Spleen (tissue), 11 donors: ENCODE measurements at regions not wholly inside any gene's neighbourhood (a gene's known extent, or its start where the extent isn't known, plus 50 kb on each side); places are given as distances from the start of the nearest gene placed in this dataset.

Experiments
- DNase-seq: peaks from one replicate; pipeline ENCODE4 v3.0.0-alpha.2; 2020
- H3K27ac ChIP-seq, 8 donors: fragments of 200-600 bp; sonication (generic) in 7 of 8; 1 replicate in 4 of 8; 2 replicates in 4 of 8; pipeline versions ENCODE4 v1.5.0 to v1.8.0; 2016 to 2021; ENCODE audit warnings: inconsistent platforms in 4 of 8, mild to moderate bottlenecking in 4 of 8, moderate library complexity in 1 of 8
- H3K27me3 ChIP-seq, 7 donors: fragments of 200-600 bp; sonication (generic) in 6 of 7; replicated peaks in 1 of 7; 1 replicate in 4 of 7; 2 replicates in 3 of 7; pipeline versions ENCODE4 v1.5.0 to v1.8.0; 2016 to 2021; ENCODE audit warnings: inconsistent platforms in 3 of 7, mild to moderate bottlenecking in 1 of 7
- H3K36me3 ChIP-seq, 6 donors: fragments of 200-600 bp; sonication (generic) in 5 of 6; 1 replicate in 4 of 6; 2 replicates in 2 of 6; pipeline versions ENCODE4 v1.5.0 to v1.8.0; 2016 to 2021; ENCODE audit warnings: inconsistent platforms in 2 of 6
- H3K4me1 ChIP-seq, 6 donors: fragments of 200-600 bp; sonication (generic) in 5 of 6; 1 replicate in 3 of 6; 2 replicates in 3 of 6; pipeline versions ENCODE4 v1.5.0 to v1.8.0; 2016 to 2021; ENCODE audit warnings: inconsistent platforms in 3 of 6
- H3K4me3 ChIP-seq, 8 donors: fragments of 200-600 bp; sonication (generic) in 7 of 8; 1 replicate in 4 of 8; 2 replicates in 4 of 8; pipeline versions ENCODE4 v1.5.0 to v1.8.0; 2016 to 2021; ENCODE audit warnings: inconsistent platforms in 4 of 8, mild to moderate bottlenecking in 4 of 8, moderate library complexity in 2 of 8
- H3K9me3 ChIP-seq, 8 donors: fragments of 200-600 bp; sonication (generic) in 7 of 8; 1 replicate in 4 of 8; 2 replicates in 4 of 8; pipeline versions ENCODE4 v1.5.0 to v1.8.0; 2016 to 2021; ENCODE audit warnings: inconsistent platforms in 4 of 8
- CTCF ChIP-seq, 11 experiments: fragments of 200-600 bp in 7 of 11; fragments of 450-650 bp in 4 of 11; sonication (generic) in 4 of 11; IDR thresholded peaks in 8 of 11; conservative IDR thresholded peaks in 3 of 11; 1 replicate in 7 of 11; 2 replicates in 4 of 11; pipeline versions ENCODE4 v1.4.0 to v1.8.0; 2016 to 2021; ENCODE audit warnings: antibody characterized with exemption in 11 of 11, inconsistent platforms in 4 of 11, mild to moderate bottlenecking in 1 of 11
- POLR2A ChIP-seq, 3 donors: fragments of 450-650 bp; IDR thresholded peaks; one replicate each; pipeline ENCODE4 v1.5.1; 2017; ENCODE audit warnings: antibody characterized with exemption in 3 of 3, mild to moderate bottlenecking in 1 of 3
- POLR2AphosphoS5 ChIP-seq, 3 donors: sonication (generic); formaldehyde crosslinking; IDR thresholded peaks; one replicate each; pipeline ENCODE4 v1.5.1; 2017; ENCODE audit warnings: antibody characterized with exemption in 3 of 3
- WGBS, 5 donors: extraction: QIAGEN DNeasy Blood & Tissue Kit in 3 of 5; methylation state at CpG; one replicate each; pipeline versions ENCODE4 v1.1.5 to v1.1.7; 2013 to 2018; 5-methylcytosine and 5-hydroxymethylcytosine counted together
- intact Hi-C: fragments of 100-400 bp; cut with DNase I; formaldehyde crosslinking; loops from one replicate; pipeline ENCODE4 v1.15.0; 2023; ENCODE audit warnings: low total_unique reads
- donor health status: healthy with polysubstance abuse.
- donor health status: DM: no; HTN: no; CAD: no; lungs with moderate emphysema.
- donor health status: DM: no; HTN: no; CAD: no.
- donor health status: Bipolar disorder and iron deficiency.
- donor health status: healthy.
- donor health status: DM: no; HTN: no; CAD: no.
- donor health status: DM: yes; HTN: yes; CAD: no.

GRCh38 chr14:86521031-86521730 lies 991.2 kb downstream of the FLRT2 start:
- TF ChIP-seq POLR2A (IDR thresholded peaks at IDR 0.05) (no peak), CTCF (IDR thresholded peaks at IDR 0.05 in 8 of 11, conservative IDR thresholded peaks at IDR 0.05 in 3 of 11) (no peak), POLR2AphosphoS5 (IDR thresholded peaks at IDR 0.05) (no peak)
- no peaks in the 10 kb centered on the region for H3K9me3 ChIP-seq
- no peak for DNase-seq
- no peaks in the 10 kb centered on the region for H3K4me1 ChIP-seq
- no peak overlapping the region for H3K27ac ChIP-seq
- 85 to 89% (median 87%) methylated on average over 6 of the region's 6 CpGs for WGBS, 5 donors
- intact Hi-C loops = no loop called here
- H3K36me3 ChIP-seq = no peaks in the 10 kb centered on the region
- no peaks in the 10 kb centered on the region for H3K27me3 ChIP-seq
- H3K4me3 ChIP-seq = no peak overlapping the region

GRCh38 chr14:86518298-86518697 lies 988.4 kb downstream of the FLRT2 start:
- no peak for TF ChIP-seq POLR2A (IDR thresholded peaks at IDR 0.05)
- TF ChIP-seq POLR2AphosphoS5 (IDR thresholded peaks at IDR 0.05) = no peak
- TF ChIP-seq CTCF (IDR thresholded peaks at IDR 0.05 in 8 of 11, conservative IDR thresholded peaks at IDR 0.05 in 3 of 11) = no peak
- no peak overlapping the region for H3K4me3 ChIP-seq
- H3K4me1 ChIP-seq = no peaks in the 10 kb centered on the region
- H3K9me3 ChIP-seq = peaks cover 0 to 5% (median 0%) of the 10 kb centered on the region in 8 donors
- no peak overlapping the region for H3K27ac ChIP-seq
- intact Hi-C loops = no loop called here
- H3K36me3 ChIP-seq = no peaks in the 10 kb centered on the region
- no peaks in the 10 kb centered on the region for H3K27me3 ChIP-seq
- no peak for DNase-seq
- WGBS, 5 donors = 46 to 62% (median 52%) methylated on average over 2 of the region's 2 CpGs

- H3K27ac ChIP-seq = no peak overlapping the region
- WGBS, 5 donors = 66 to 86% (median 74%) methylated on average over 2 of the region's 2 CpGs
- H3K9me3 ChIP-seq = peaks cover 0 to 5% (median 0%) of the 10 kb centered on the region in 8 donors
- no peaks in the 10 kb centered on the region for H3K4me1 ChIP-seq
- no peak for TF ChIP-seq CTCF (IDR thresholded peaks at IDR 0.05 in 8 of 11, conservative IDR thresholded peaks at IDR 0.05 in 3 of 11)
- TF ChIP-seq POLR2AphosphoS5 (IDR thresholded peaks at IDR 0.05) = no peak
- no peak for TF ChIP-seq POLR2A (IDR thresholded peaks at IDR 0.05)
- H3K4me3 ChIP-seq = no peak overlapping the region
- no peak for DNase-seq
- no peaks in the 10 kb centered on the region for H3K27me3 ChIP-seq
- no peaks in the 10 kb centered on the region for H3K36me3 ChIP-seq
- intact Hi-C loops = no loop called here
Observed at GRCh38 chr14:86515195-86515594, 985.3 kb downstream of the FLRT2 start.

GRCh38 chr14:86513564-86513963 lies 983.6 kb downstream of the FLRT2 start:
- no peaks in the 10 kb centered on the region for H3K27me3 ChIP-seq
- no peak for DNase-seq
- H3K9me3 ChIP-seq = peaks cover 0 to 5% (median 0%) of the 10 kb centered on the region in 8 donors
- no peaks in the 10 kb centered on the region for H3K36me3 ChIP-seq
- intact Hi-C loops = no loop called here
- H3K4me3 ChIP-seq = no peak overlapping the region
- H3K27ac ChIP-seq = no peak overlapping the region
- TF ChIP-seq CTCF (IDR thresholded peaks at IDR 0.05 in 8 of 11, conservative IDR thresholded peaks at IDR 0.05 in 3 of 11) = no peak
- no peak for TF ChIP-seq POLR2AphosphoS5 (IDR thresholded peaks at IDR 0.05)
- TF ChIP-seq POLR2A (IDR thresholded peaks at IDR 0.05) = no peak
- H3K4me1 ChIP-seq = no peaks in the 10 kb centered on the region
- 60 to 69% (median 63%) methylated on average over 3 of the region's 3 CpGs for WGBS, 5 donors
